Activated T-cell treated with anti-CD3 and anti-CD28 coated beads, Interleukin-2, amount 50 U/mL, for 24 hours (primary cell): ENCODE measurements at regions not wholly inside any gene's neighbourhood (a gene's known extent, or its start where the extent isn't known, plus 50 kb on each side); places are given as distances from the start of the nearest gene placed in this dataset.

ENCODE experiments used
- DNase-seq: peaks from one replicate; pipeline ENCODE4 v3.0.0-alpha.2; 2020
- H3K27ac Mint-ChIP-seq: 2 replicates; pipeline ENCODE4 v1.8.0; 2020; ENCODE audit warnings: mild to moderate bottlenecking, mixed read lengths
- H3K27me3 Mint-ChIP-seq: 2 replicates; pipeline ENCODE4 v1.8.0; 2020; ENCODE audit warnings: mixed read lengths
- H3K36me3 Mint-ChIP-seq: 2 replicates; pipeline ENCODE4 v1.8.0; 2020; ENCODE audit warnings: low read depth, mixed read lengths
- H3K4me1 Mint-ChIP-seq: 2 replicates; pipeline ENCODE4 v1.8.0; 2020; ENCODE audit warnings: low read depth, mixed read lengths
- H3K4me3 Mint-ChIP-seq: 2 replicates; pipeline ENCODE4 v1.8.0; 2020; ENCODE audit warnings: mild to moderate bottlenecking, moderate library complexity, mixed read lengths
- H3K9me3 Mint-ChIP-seq: 2 replicates; pipeline ENCODE4 v1.8.0; 2020; ENCODE audit warnings: mixed read lengths

DNA sequence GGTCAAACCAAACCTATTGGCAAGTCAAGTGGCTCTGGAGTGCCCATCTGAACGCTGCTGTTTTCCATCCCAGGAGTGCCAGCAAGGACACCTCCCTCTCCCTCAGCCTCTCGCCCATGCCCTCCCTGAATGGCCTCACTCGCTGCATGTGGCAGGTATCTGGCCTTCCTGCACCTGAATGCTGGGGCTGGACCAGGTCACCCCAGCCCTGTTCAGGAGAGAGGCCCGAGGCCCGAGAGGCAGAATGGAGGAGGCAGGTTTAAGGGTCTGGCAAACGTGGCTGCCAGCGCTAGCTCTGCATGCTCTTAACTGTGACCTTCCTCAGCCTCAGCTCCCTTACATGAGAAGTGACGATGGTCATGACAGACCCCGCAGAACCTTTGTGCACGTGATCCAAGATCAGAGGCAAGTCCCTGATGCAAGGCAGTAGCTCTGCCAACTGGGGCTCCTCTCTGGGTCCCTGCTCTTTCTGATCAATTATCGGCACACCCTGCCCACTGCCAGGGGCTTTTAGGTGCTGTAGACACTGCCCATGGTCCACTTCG is 295.7 kb upstream of the ZMIZ1 start:
- Mint-ChIP-seq H3K27ac (no peak overlapping the region), H3K27me3 (no peaks in the 10 kb centered on the region)

DNA sequence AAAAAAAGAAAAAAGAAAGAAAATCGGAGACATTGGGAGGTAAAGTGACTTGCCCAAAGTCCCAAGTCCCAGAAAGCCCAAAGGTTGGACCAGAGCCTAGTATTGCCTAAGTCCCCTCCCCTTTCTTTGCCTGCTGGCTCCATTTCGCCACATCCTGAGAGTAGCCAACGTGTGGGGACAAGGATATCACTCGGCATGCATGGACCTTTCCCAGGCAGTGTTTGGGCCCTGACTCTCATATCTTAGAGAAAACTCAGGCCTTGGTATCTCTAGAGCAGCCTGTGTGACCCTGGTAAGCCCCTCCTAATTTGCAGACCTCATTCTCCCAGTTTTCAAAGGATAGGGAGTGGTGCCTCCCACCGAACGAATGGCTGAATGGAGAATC is 294.2 kb upstream of the ZMIZ1 start:
- H3K27me3 Mint-ChIP-seq: peaks cover 2% of the 10 kb centered on the region

More for the DNA sequence above, 295.7 kb upstream of the ZMIZ1 start:
- Mint-ChIP-seq H3K4me1 (no peaks in the 10 kb centered on the region), H3K36me3 (no peaks in the 10 kb centered on the region), H3K4me3 (no peak overlapping the region), H3K9me3 (no peaks in the 10 kb centered on the region)
- peak; percentile 3 for DNase-seq

DNA sequence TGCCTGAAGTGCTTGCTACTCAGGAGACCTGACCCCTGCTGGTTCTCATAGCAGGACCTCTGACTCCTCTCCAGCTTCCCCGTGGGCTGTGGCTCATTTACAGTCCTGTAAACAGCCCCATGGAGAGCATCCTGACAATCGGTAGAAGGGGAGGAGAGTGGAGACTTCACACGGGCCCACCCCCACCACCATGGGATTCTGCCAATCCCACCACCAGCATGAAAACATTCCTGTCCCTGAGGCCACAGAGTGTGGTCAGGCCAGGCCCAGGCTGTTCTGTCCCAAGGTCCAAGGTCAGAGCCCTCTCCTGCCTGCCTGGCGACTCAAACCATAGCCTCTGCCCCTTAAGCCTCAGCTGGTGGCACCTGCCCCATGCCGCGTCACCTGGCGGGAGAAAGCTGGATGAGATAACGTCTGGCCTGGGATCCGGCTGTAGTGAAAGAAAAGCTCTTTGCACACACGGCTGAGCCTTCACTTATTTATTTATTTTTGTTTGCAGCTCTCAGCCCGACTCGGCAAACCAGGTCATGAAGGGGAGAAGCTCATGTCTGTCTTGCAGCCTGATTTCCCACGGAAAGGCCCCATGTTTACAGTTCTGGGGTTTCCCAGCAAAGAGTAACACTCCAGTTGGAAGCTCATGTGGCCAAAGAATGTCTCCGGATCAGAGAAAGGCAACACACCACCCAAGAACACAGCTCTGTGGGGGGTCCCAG is 293.6 kb upstream of the ZMIZ1 start:
- Mint-ChIP-seq H3K4me3 (no peak overlapping the region), H3K4me1 (no peaks in the 10 kb centered on the region), H3K9me3 (no peaks in the 10 kb centered on the region), H3K27me3 (peaks cover 2% of the 10 kb centered on the region), H3K27ac (no peak overlapping the region), H3K36me3 (no peaks in the 10 kb centered on the region)
- peak; percentile 3 for DNase-seq

More for the DNA sequence above, 294.2 kb upstream of the ZMIZ1 start:
- no peak for DNase-seq
- Mint-ChIP-seq H3K4me1 (no peaks in the 10 kb centered on the region), H3K4me3 (no peak overlapping the region), H3K27ac (no peak overlapping the region), H3K36me3 (no peaks in the 10 kb centered on the region), H3K9me3 (no peaks in the 10 kb centered on the region)

DNA sequence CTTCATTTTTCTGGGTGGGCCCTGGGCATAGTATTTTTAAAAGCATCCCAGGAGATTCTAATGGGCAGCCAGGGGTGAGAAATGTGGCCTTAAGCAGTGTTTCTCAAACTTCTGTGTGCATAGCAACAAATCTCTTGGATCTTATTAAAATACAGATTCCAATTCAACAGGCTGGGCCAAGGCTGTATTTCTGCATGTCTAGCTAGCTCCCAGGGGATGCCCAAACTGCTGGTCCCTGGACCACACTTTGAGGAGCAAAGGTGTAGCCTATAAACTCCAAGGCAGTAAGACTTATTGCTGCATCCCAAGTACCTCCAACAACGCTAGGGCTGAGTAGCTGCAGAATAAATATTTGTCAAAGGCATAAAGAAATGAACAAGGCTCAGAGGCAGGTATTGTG is 292.9 kb upstream of the ZMIZ1 start:
- Mint-ChIP-seq H3K4me3 (no peak overlapping the region), H3K27ac (no peak overlapping the region), H3K36me3 (no peaks in the 10 kb centered on the region), H3K4me1 (no peaks in the 10 kb centered on the region), H3K27me3 (peaks cover 2% of the 10 kb centered on the region), H3K9me3 (no peaks in the 10 kb centered on the region)
- peak; percentile 7 for DNase-seq

DNA sequence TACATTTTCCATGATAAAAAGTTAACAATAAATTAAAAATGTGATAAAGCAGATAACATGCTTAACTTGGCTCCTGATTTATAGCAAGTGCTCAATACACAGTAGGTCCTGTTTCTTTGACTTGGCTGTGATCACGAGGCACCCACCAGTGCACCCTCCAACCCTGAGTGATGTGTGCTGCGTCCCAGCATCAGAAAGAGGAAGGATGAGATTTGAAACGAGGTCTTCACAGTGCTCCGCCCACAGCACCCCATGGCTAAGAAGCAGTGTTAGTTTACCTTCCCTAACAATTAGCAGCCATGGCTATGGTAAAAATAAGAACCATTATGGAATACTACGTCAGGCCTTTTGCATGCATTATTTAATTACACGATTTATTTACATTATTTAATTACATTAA is 292.0 kb upstream of the ZMIZ1 start:
- Mint-ChIP-seq H3K27me3 (peaks cover 2% of the 10 kb centered on the region), H3K4me1 (no peaks in the 10 kb centered on the region), H3K4me3 (no peak overlapping the region), H3K36me3 (no peaks in the 10 kb centered on the region), H3K27ac (no peak overlapping the region), H3K9me3 (no peaks in the 10 kb centered on the region)
- no peak for DNase-seq

DNA sequence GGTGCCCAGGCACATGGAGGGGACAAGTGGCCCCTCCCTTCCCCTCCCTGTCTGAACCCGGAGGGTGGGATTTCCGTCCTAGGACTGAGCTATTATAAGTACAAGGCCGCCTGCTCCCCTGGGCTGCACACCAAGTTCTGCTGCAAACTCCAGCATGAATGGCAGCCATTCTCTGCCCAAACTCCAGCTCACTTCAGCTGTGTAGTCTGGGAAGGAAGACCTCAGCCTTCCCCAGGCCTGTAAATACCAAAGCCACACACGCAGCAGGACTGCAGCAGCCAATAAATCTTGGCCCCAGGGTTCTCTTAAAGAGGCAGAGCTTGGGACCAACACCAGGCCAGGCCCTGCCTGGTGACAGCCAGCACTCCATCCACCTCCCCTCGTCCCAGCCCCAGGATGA is 291.3 kb upstream of the ZMIZ1 start:
- Mint-ChIP-seq H3K36me3 (no peaks in the 10 kb centered on the region), H3K27me3 (peaks cover 2% of the 10 kb centered on the region), H3K27ac (no peak overlapping the region), H3K4me1 (no peaks in the 10 kb centered on the region), H3K9me3 (no peaks in the 10 kb centered on the region), H3K4me3 (no peak overlapping the region)
- peak; percentile 9 for DNase-seq

DNA sequence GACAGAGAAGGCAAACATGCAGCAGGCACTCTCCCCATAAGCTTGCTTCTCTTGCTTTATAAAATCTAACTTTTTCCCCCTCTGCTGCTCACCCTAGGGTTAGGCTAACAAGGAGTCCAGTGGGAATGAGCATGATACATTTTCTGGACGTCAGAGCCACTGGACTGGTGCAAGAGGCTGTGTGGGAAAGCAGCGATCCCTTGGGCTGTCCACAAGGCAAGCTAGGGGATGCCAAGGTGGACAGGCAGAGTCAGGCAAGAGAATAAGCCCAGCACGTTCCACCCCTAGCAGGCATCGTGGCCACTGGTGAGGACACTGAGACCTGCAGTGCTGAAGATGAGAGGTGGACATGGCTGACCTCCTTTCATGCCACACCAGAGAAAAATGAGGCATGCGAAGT is 290.9 kb upstream of the ZMIZ1 start:
- no peak overlapping the region for H3K27ac Mint-ChIP-seq
- H3K36me3 Mint-ChIP-seq: no peaks in the 10 kb centered on the region
- no peaks in the 10 kb centered on the region for H3K9me3 Mint-ChIP-seq
- DNase-seq: peak; percentile 15
- peaks cover 2% of the 10 kb centered on the region for H3K27me3 Mint-ChIP-seq
- H3K4me3 Mint-ChIP-seq: no peak overlapping the region
- H3K4me1 Mint-ChIP-seq: no peaks in the 10 kb centered on the region

DNA sequence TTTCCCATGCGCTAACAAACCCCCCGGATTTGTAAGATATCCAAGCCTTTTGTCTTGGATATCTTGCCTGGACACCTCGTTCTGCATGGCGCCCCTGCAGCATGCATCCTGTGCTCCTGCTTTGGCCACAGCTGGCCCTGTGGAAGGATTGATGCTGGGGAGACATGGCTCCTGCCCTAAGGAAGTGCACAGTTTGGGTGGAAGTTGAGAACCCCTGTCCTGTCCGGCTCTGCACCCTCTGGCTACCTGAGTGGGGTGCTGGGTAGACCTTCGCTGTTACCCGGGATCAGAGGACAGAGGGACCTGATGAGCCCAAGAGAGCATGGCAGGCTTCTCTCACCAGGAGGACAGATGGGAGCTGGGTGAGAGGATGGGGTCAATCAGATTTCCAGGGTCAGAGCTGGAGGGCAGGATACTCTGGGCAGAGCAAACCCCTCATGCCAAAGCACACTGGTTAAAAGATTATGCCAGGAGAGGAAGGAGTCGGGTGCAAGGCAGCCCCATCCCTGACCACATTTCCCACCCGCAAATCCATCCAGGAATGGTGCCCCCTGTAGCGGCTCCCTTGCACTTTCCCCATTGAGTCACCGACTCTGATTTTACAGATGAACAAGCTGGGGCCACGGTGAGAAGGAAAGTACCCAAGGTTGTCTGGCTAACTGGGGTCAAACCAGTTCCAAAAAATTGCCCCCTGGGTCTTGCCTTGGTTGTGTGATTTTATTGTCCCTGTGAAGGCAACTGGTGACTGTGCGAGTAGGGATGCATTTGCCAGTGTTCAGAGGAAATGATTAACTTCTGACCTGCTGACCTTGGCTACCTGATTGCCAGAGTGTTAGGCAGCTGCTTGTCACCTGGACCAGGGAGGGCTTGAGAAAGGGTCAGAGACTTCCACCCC is 290.1 kb upstream of the ZMIZ1 start:
- Mint-ChIP-seq H3K27me3 (peaks cover 2% of the 10 kb centered on the region), H3K4me3 (no peak overlapping the region), H3K9me3 (no peaks in the 10 kb centered on the region), H3K36me3 (no peaks in the 10 kb centered on the region), H3K4me1 (no peaks in the 10 kb centered on the region), H3K27ac (no peak overlapping the region)
- peak; percentile 9 for DNase-seq

DNA sequence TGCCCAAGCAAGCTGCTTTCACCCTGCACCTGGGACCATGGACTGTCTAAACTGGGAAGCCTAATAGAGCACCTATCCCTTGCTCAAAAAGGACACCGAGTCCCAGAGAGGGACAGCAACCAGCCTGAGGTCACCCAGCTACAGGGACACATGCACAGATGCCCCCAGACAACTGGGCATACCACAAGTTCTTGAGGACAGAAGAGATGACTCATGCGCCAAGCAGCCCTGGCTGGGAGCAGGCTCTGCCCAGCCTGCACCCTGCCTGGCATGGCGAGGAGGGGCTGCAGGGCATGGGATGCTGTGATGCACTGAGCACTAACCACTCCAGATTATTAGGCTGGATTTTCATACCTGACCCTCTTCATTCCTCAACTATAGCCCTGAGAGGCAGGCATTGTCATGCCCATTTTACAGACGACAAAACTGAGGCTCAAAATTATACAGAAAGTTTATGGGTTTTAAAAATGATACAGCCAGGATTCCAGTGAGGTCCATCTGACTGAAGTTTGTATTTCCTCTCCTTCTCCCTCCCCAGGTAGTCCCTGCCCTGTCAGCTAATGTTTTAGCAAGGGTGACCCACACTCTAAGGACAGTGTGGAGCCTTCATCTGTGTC is 289.3 kb upstream of the ZMIZ1 start:
- Mint-ChIP-seq H3K36me3 (no peaks in the 10 kb centered on the region), H3K27ac (no peak overlapping the region), H3K4me1 (no peaks in the 10 kb centered on the region)

DNA sequence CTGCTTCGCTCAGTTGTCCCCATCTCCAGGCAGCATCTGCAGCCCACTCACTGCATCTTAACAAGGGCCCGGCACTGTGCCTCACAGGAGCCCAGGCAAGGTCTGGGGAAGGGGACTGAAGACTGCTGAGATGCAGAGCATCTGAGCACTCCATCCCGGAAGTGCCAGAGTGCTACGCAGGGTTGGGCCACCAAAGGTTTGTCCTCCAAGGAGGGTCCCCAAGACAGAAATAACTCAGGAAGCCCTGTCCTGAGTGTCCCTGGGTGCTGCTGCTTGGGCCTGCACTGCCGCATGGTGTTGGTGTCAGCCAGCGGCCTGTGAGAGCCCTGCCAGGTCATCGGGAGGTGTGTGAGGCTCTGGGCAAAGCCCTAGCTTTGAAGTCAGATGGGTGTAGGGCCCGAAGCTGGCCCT is 288.2 kb upstream of the ZMIZ1 start:
- peaks cover 2% of the 10 kb centered on the region for H3K27me3 Mint-ChIP-seq
- H3K27ac Mint-ChIP-seq: no peak overlapping the region
- DNase-seq: no peak
- H3K9me3 Mint-ChIP-seq: no peaks in the 10 kb centered on the region
- H3K4me3 Mint-ChIP-seq: no peak overlapping the region
- no peaks in the 10 kb centered on the region for H3K4me1 Mint-ChIP-seq
- no peaks in the 10 kb centered on the region for H3K36me3 Mint-ChIP-seq

More for the DNA sequence above, 289.3 kb upstream of the ZMIZ1 start:
- DNase-seq: no peak
- H3K4me3 Mint-ChIP-seq: no peak overlapping the region
- no peaks in the 10 kb centered on the region for H3K9me3 Mint-ChIP-seq
- H3K27me3 Mint-ChIP-seq: peaks cover 2% of the 10 kb centered on the region

DNA sequence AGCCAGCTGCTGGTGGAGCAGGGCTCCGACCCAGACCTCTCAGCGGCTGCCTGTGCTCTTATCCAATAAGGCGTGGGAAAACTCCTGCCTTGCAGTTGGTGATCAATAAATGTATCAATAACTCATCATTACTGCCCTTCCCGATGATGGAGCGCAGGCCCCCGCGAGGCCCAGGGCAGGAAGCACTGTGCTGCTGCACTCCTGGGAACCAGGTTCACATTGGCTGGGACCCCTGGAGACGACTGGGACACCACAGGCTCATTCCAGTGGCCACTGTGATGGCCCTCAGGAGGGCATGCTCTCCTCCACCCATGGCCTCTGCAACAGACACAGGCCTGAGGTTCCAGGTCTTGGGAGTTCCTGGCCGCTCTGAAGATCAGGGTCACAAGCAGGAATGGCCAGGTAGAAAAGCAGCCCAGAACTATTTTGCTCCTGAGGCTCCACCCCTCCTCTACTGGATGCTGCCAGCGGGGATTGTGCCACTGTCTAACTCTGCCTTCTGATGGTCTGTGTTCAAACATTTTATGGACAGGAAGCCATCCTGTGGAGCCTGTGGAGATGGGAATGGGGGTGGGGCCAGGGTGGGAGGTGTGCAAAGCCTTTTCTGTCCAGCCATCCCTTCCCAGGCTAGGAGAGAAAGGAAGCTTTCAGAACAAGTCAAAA is 287.4 kb upstream of the ZMIZ1 start:
- H3K4me1 Mint-ChIP-seq: no peaks in the 10 kb centered on the region
- peak; percentile 6 for DNase-seq
- no peaks in the 10 kb centered on the region for H3K9me3 Mint-ChIP-seq
- H3K27ac Mint-ChIP-seq: no peak overlapping the region
- H3K36me3 Mint-ChIP-seq: no peaks in the 10 kb centered on the region
- H3K4me3 Mint-ChIP-seq: no peak overlapping the region
- peaks cover 2% of the 10 kb centered on the region for H3K27me3 Mint-ChIP-seq

DNA sequence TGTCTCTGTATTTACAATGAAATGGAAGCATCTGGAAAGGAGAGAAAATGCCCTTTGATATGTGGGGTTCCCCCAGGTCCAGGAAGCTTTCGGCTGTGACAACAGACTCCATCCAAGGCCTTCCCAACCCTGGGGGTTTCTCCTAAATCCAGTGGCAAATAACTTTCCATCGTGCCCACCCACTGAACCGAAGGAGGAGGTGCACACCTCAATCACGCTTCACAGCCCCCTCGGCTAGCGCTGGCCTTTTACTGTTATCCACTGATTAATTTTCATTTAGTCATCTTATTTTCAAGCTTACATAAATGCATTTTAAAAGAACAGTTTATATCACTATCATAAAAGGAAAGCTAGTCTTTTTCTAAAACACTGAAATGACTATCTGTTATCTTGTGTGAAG is 286.8 kb upstream of the ZMIZ1 start:
- Mint-ChIP-seq H3K4me3 (no peak overlapping the region), H3K9me3 (no peaks in the 10 kb centered on the region)

DNA sequence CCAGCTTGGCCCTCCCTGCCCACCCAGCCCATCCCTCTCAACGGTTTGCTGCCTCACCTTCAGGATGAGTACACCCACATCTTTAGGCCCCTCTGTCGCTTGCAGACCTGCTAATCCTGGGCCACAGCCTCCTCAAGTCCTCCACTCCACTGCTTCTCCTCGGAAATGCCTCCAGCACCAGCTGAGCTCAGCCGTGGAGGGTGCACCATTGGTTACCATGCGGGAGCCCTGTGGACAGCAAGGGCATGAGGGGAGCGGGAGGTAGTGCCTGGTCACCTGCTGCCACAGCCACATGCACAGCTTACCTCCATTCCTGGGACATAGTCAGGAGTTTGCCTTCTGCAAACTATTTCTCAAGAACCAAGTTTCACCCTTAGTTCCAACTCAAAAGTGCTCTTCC is 286.3 kb upstream of the ZMIZ1 start:
- DNase-seq: peak; percentile 3
- H3K9me3 Mint-ChIP-seq: no peaks in the 10 kb centered on the region
- H3K27ac Mint-ChIP-seq: no peak overlapping the region
- no peaks in the 10 kb centered on the region for H3K36me3 Mint-ChIP-seq
- H3K27me3 Mint-ChIP-seq: peaks cover 2% of the 10 kb centered on the region
- H3K4me1 Mint-ChIP-seq: no peaks in the 10 kb centered on the region
- H3K4me3 Mint-ChIP-seq: no peak overlapping the region

More for the DNA sequence above, 286.8 kb upstream of the ZMIZ1 start:
- Mint-ChIP-seq H3K27me3 (peaks cover 2% of the 10 kb centered on the region), H3K4me1 (no peaks in the 10 kb centered on the region), H3K36me3 (no peaks in the 10 kb centered on the region), H3K27ac (no peak overlapping the region)
- no peak for DNase-seq

DNA sequence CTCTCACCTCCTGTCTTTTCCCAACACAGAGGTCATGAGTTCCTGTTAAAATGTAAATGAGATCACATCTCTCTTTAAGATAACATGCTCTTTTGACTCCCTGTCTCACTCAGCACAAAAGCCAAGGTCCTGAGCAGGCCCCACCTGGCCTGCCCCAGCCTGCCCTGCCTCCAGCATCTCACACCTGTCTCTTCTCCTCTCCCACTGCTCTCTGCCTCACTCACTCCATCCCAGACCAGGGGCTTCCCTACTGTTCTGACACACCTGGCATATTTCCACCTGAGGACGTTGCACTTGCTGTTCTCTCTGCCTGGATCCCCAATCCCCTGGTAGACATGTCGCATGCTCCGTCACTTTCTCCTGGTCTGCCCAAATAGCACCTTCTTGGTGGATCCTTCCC is 285.0 kb upstream of the ZMIZ1 start:
- DNase-seq: no peak
- H3K36me3 Mint-ChIP-seq: no peaks in the 10 kb centered on the region
- no peaks in the 10 kb centered on the region for H3K4me1 Mint-ChIP-seq
- no peaks in the 10 kb centered on the region for H3K9me3 Mint-ChIP-seq
- H3K27me3 Mint-ChIP-seq: peaks cover 4% of the 10 kb centered on the region
- no peak overlapping the region for H3K4me3 Mint-ChIP-seq
- H3K27ac Mint-ChIP-seq: no peak overlapping the region
